ENCODE measurements at regions not wholly inside any gene's neighbourhood (a gene's known extent, or its start where the extent isn't known, plus 50 kb on each side); places are given as distances from the start of the nearest gene placed in this dataset.
"Not testable (repeated sequence)": the region's sequence is repeated elsewhere in the genome, so short reads cannot be mapped to it uniquely, and the experiment has no call there.

DNA sequence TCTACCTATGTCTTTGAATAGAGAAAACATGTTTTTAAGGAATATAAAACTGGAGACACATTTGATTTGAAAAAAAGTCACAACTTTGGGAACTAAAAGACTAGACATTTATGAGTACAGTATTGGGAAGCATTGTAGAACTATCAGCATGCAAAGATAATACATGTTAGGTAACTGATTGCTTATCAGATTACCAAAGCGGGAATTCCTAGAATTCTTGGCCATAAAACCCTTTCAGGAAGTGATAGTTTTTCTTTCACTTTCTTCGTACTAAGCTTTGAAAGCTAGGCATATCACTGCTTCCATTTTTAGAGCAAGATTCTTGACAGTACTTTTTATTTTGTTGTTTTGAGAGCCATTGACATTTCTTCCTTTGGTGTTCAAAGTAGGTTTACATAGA, 646.6 kb upstream of the PITX2 start:
- DNase-seq (ENCODE audit: low spot score), result no peak

DNA sequence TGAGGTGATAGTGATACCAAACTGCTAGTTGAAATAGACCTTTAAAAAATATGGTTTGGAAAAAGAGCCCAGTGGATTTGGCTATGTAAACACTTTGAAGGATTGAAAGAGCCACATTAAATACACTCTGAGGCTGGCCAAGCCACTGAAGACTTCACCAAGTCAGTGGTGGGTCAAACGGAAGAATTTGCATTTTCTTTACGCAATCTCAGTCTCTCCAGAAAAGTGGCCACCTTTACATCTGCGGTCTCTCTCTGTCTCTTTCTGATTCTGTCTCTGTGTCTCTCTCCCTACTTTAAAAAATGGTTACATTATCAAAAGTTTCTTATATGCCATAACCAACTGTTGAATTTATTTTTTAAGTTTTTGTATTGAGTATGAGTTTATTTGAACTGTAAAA, 651.2 kb upstream of the PITX2 start:
- DNase-seq (ENCODE audit: low spot score), result no peak

DNA sequence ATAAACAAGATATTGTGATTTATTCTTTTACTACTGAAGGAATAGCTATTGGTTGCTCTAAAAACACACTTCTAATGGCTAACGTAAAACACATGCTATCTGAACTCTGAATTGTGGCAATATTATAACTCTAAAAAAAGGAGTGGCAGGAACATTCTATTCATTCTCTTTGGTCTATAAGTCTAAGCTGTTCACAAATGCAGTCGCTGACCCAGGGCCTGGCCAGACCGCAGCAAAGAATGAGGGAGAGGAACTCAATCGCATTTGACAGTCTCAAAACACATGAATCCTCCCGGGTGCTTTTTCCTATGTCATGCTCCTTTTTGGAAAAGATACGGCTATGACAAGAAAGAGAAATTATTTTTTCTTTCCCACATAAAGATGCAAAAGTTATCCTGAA, 651.6 kb upstream of the PITX2 start:
- DNase-seq (ENCODE audit: low spot score), result no peak

DNA sequence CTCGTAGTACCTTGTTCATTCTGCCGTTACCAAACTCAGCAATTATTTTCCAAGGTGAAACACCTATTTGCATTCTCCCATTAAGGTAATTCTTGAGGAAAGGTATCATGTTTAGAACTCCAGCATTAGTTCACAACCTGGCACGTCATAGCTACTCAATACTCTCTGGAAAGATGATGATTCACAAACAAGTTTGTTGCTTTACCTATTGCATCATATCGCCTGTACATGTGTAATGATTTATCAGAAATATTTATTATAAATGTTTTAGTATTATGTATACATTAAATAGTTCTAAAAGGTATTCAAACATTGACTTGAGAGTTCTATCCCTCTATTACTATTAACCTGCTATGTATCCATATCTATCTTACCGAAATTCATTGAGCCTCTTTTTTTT, 658.3 kb upstream of the PITX2 start:
- DNase-seq (ENCODE audit: low spot score), result no peak

DNA sequence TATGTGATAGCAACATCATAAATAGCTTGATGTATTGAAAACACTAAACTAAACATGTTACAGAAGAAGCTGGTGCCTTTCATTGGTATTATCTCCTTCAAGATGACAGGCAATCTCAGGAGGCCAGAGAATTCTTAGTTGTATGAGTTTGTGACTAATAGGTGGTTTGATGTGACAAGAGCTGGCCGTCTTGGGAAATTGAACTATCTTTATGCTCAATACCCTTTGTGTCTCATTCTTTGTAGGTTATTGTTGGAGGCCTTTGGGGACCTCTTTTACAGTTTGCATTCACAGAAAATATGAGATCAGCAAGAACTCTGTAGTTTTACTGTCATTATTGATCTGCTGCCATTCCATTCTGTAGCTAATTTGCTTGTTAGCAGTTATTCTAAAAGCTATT, 659.2 kb upstream of the PITX2 start:
- no peak for DNase-seq (ENCODE audit: low spot score)

DNA sequence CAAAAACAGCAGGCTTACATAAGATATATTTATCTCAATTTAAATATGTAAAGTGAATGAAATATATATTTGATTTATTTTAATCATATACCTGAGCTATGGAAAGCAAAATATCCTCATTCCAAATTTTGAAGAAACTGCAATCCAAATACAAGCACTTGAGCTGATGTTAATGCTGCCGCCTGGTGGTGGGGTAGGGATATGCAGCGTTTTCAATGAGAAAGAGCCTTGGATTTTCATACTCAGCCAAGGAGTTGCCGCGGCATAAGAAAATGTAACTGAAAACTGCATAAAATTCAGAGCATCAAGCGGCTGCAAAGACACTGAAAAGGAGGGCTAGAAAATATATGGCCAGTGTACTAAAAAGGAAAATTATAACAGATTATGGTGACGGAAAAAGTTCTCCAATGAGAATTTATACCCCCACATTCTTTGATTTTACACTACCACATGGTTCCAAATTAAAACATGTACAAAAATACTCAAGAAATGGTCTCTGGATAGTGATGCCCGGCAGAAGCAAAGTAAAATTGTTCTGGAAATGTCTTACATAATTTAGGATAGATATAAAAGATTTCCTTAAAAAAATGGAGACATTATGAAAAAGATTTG, 660.3 kb upstream of the PITX2 start:
- DNase-seq (ENCODE audit: low spot score), result peak; percentile 46

DNA sequence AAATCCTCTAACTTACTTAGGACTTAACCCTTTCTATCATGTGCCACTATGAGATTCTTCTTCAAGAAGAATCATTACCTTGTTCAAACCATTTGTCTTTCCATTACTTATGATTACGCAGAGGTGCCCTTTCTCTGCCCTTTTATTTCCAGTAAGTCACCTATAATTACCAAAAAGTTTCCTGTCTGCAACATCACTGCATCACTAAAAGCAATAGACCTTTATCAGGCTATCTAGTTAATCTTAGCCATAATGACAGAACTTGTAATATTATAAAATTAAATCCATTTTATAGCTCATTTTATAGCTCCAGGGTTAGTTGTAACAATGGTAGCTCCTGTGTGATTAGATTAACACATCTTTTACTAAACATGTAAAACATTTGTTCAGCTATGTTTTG, 673.6 kb upstream of the PITX2 start:
- no peak for DNase-seq (ENCODE audit: low spot score)

DNA sequence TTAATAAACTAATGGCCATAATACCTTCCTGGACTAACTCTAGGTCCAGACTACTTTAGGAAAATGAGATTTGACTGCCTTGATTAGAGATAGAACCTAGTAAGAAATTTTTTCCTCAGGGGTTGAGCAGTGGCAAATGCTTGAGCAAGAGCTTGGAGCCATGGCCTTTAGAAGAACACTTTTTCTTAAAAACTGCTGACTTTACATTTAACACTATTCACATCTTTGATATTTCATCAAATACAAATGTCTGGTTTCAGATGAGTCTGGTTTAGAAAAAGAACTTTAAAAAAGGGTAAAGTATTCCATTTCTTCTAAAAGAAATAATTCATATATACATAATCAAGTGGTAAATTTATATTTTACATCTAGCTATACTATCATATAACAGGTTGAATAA, 680.9 kb upstream of the PITX2 start:
- no peak for DNase-seq (ENCODE audit: low spot score)

DNA sequence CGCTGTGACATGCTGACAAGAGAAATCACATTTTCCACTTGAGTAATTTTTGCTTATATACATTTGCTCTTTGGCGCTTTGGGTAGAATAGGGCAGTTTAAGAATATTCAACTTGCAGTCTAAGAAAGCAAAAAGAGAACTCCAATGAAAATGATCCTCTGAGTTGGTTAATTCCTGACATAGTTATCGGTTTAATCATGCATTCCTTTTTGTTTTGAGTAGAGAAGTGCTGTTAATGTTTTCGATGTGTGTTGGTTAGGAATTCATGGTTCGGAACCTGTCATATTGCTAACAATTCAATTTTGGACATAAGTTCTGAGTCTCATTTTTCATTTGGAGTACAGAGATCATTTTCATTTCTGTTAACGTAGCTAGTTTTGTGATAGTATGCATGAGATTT, 700.6 kb upstream of the PITX2 start:
- no peak for DNase-seq (ENCODE audit: low spot score)

DNA sequence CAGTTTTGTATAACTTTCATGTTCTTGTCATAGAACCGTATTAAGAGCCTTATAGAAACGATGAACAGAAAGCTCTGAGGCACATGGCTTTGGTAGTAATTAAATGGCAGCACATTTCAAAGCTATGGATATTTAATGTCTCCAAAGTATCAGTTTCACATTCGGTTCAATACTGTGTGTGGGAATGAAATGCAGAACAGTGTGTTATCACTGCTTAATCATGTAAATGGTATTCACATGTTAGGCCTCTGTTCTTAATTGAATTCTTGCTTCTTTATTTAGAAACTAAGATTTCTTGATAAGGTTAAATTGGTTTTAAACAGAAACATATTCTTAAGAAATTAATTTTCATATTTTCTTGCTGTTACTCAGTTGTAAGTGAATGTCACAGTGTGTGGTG, 701.0 kb upstream of the PITX2 start:
- no peak for DNase-seq (ENCODE audit: low spot score)

DNA sequence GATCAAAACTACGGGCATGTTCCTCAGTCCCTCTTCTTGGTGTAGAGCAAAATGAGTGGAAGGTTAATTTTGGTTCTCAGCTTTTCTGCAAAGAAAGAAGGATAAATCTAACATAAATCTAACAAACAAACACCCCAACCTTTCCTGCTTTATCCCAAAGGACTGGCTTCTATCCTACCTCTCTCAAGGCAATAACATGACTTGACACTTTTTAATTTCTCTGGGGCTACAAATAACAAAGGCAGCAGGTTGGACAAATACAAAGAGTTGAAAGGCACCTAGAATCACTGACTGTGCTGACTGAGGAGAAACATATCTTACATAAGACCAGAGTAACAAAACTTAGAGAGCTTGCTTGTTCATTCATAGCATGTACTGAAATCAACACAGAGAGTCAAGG, 703.6 kb upstream of the PITX2 start:
- no peak for DNase-seq (ENCODE audit: low spot score)

DNA sequence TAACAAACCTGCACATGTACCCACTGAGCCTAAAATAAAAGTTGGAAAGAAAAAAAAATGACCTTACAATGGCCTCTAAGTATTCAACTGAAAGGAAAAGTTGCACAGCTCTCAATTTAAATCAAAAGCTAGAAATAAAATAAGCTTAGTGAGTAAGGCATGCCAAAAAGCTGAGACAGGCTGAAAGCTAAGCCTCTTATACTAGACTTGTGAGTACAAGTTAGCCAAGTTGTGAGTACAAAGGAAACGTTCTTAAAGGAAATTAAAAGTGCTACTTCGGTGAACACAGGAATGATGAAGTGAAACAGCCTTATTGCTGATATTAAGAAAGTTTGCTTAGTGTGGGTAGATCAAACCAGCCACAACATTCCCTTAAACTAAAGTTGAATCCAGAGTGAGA, 707.9 kb upstream of the PITX2 start:
- DNase-seq (ENCODE audit: low spot score), result no peak

DNA sequence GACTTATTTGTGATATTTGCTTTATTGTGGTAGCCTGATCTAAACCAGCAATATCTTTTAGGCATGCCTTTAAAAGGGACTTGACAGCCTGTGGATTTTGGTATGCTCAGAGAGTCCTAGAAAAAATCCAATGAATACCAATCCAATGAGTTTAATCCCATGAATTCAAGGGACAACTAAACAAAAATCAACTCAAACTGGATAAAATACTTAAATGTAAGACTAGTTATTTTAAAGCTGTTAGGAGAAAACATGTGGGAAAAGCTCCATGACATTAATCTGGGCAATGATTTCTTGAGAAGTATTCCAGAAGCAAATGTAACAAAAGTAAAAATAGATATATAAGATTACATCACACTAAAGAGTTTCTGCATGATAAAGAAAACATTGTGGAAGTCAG, 711.5 kb upstream of the PITX2 start:
- DNase-seq (ENCODE audit: low spot score), result no peak

DNA sequence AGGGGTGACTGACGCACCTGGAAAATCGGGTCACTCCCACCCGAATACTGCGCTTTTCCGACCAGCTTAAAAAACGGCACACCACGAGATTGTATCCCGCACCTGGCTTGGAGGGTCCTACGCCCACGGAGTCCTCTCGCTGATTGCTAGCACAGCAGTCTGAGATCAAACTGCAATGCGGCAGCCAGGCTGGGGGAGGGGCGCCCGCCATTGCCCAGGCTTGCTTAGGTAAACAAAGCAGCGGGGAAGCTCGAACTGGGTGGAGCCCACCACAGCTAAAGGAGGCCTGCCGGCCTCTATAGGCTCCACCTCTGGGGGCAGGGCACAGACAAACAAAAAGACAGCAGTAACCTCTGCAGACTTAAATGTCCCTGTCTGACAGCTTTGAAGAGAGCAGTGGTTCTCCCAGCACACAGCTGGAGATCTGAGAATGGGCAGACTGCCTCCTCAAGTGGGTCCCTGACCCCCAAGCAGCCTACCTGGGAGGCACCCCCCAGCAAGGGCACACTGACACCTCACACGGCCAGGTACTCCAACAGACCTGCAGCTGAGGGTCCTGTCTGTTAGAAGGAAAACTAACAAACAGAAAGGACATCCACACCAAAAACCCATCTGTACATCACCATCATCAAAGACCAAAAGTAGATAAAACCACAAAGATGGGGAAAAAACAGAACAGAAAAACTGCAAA, 714.5 kb upstream of the PITX2 start:
- not testable (repeated sequence) for DNase-seq (ENCODE audit: low spot score)

DNA sequence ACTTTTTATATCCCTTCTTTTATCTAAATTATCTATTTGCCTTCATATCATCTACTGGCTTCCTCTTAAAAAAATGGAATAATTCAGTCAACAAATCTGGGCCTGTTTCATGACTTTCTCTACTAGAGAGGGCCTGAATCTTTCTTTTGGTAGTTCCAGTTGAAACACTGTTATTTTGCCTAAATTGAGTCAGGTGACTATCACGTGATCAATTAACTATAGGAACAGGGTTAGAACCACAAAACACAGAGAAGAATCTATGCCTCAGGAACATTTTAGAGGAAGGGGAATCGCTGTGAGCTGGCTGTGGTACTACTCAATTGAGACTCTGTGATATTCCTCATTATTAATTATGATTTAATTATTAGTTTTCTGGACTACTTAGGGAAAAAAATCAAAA, 736.7 kb upstream of the PITX2 start:
- no peak for DNase-seq (ENCODE audit: low spot score)

DNA sequence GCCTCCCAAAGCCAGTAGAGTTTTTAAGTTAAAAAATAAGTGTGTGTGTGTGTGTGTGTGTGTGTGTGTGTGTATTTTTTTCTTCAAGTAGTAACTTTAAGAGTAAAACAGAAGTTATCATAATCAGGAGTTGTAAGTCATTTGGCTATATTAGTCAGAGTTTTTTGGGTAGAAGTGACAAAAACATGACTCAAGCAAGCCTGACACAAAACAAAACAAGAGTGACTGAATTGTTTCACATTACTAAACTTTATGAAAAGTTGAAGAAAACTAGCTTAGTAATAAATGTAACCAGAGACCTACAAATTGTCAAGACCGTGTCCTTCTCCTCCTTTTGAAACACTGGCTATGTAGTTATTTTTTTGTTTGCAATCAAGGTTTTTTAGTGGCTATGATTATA, 738.0 kb upstream of the PITX2 start:
- peak; percentile 17 for DNase-seq (ENCODE audit: low spot score)

DNA sequence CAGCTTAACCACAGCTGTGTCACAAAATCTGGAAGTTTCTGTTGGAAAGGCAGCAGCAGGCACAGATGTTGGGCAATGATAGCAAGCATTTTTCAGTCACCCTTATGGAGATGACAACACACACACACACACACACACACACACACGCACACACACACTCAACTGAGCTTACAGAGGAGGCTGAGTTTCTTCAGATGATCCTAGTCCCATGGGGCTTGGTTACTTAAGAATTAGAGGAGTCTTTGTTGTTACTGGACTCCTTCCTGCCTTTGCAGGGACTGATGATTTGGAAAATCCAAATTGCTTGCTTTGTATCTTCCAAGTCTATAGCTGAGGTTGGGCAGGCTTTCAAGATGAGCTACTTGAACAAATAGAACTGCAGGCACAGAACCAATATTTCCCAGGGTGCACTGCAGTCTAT, 740.1 kb upstream of the PITX2 start:
- no peak for DNase-seq (ENCODE audit: low spot score)

DNA sequence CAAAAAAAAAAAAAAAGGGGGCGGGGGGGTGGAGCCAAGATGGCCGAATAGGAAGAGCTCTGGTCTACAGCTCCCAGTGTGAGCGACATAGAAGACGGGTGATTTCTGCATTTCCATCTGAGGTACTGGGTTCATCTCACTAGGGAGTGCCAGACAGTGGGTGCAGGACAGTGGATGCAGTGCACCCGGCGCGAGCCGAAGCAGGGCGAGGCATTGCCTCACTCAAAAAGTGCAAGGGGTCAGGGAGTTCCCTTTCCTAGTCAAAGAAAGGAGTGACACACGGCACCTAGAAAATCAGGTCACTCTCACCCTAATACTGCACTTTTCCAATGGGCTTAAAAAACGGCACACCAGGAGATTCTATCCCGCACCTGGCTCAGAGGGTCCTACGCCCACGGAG, 755.0 kb upstream of the PITX2 start:
- not testable (repeated sequence) for DNase-seq (ENCODE audit: low spot score)

DNA sequence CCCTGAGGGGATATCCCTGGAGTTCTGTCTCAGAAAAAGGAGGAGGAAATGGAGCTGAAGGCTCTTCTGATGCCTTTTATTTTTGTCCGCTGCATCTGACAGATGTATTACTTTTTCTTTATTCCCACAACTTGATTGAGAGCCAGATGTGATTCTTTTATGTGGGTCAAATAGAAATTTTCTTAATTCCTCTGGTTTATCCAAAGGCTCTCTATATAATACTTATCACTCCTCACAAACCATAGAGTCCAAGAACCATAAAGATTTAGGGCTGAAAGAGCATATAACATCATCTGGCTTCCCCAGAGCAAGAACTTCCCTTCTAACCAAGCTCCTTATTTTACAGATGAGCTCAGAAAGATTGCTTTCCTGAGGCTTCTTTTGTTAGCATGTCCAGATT, 756.7 kb upstream of the FAM241A start:
- DNase-seq (ENCODE audit: low spot score), result no peak

DNA sequence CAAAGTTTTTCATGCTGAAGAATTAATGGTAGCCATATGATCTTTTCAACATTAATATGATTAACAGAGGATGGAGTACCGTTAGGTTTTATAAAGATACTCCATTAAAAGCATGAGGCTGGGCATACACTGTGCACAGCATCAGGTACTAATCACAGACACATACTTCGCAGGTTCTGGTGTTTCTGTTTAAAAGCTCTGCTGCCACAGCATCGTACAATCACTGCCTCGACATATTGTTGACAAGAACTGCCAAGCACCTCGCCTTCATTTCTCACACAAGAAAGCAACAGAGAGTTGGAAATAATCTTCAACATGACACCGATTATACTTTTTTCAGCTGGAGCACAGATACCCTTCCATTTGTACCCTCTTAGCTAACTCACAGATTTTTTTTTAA, 753.4 kb upstream of the FAM241A start:
- no peak for DNase-seq (ENCODE audit: low spot score)

DNA sequence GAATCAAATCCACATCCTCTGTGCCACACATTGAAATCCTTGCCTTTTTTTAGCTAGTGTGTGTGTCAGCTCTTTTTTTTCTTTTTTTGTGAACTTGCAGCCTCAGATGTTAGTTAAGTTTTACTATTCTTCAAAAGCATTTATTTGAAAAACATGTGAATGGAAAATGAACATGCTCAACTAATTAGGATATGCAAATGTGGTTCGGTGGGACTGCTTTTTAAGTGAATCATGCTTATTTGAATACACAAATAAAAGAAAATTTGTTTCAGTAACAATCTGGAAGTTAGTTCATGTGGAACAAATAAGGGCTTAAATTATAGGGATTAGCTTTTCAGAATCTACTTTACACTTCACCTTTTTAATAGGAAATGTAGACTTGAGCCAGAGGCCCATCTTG, 751.5 kb upstream of the FAM241A start:
- no peak for DNase-seq (ENCODE audit: low spot score)

DNA sequence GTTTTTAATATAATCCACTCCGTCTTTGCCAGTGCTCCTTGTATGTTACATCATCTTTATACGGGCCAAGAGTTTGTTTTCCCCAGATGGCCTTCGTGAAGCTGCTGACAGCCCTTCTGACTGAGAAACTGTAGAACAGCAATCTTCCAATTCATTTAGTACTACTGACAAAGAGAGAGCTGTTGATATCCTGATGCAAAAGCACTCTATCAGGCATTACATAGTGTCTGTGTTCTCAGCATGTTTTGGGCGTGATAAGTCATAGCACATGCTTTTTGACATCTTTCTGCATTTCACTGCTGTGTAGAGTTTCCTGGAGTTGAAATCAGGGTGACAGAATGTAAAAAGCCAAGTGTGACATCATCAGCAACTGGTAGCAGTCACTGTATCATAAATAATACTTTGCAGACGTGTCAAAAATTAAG, 746.3 kb upstream of the FAM241A start:
- no peak for DNase-seq (ENCODE audit: low spot score)

DNA sequence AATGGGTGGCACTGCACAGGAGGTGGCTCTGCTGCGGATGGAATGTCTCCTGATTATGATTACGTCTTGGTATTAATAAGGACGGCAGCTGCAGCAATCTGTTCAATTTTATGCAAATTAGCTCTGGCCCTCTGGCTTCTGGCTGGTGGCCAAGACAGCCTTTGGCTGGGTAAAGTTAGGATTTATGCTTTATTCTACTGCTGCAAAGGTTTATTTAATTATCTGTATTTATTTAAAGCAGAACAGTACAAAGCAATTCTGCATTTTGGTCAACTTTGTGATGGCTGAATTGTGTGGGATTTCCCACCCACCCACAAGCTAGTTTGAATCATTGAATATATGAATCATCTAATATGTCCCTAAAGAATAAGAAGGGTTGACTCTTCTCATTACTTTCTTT, 745.6 kb upstream of the FAM241A start:
- DNase-seq (ENCODE audit: low spot score), result no peak

DNA sequence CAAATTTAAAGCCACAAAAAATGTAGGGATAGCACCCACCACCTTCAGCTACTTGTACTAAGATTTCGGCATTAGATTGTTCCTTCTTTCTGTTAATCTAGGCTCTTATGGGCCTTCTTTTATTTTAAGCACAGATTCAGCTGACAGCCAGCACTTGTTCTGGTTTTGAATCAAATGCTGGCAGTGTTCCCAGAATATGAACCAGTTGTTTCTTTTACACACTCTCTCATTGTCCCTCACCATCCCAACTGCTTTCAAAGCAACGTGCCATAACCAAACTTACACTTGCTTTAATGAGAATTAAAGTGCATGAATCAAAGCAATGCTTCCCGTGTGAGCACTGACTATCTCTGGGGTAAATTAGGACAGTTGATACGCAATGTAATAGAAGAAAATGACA, 744.5 kb upstream of the FAM241A start:
- DNase-seq (ENCODE audit: low spot score), result no peak
